ENCODE measurements at regions not wholly inside any gene's neighbourhood (a gene's known extent, or its start where the extent isn't known, plus 50 kb on each side); places are given as distances from the start of the nearest gene placed in this dataset.

GRCh38 chr22:22372086-22372485 is 127.5 kb downstream of the VPREB1 start:
- Histone ChIP-seq H3K9me3 (ENCODE audit: control extremely low read depth in 1 of 3, control insufficient read depth in 2 of 3, insufficient read depth in 1 of 3, low read length in 2 of 3) (no peaks in the 10 kb centered on the region), H3K79me2 (ENCODE audit: control insufficient read depth, insufficient read depth, low read length) (no peaks in the 10 kb centered on the region), H3K27ac (ENCODE audit: low read length in 2 of 2) (no peak overlapping the region), H2AFZ (ENCODE audit: insufficient read depth, low read depth, low read length, poor library complexity, severe bottlenecking) (no peak overlapping the region), H3K36me3 (replicated peaks in 1 of 2; ENCODE audit: control extremely low read depth in 1 of 2, control insufficient read depth in 1 of 2, extremely low read depth in 1 of 2, insufficient read depth in 2 of 2, low read length in 1 of 2) (no peaks in the 10 kb centered on the region), H3K27me3 (replicated peaks in 1 of 4; ENCODE audit: control extremely low read depth in 1 of 4, control insufficient read depth in 3 of 4, insufficient read depth in 4 of 4, low read length in 3 of 4) (no peaks in the 10 kb centered on the region), H3K4me3 (ENCODE audit: control extremely low read depth in 1 of 5, extremely low read depth in 1 of 5, insufficient read depth in 1 of 5, low read depth in 2 of 5, low read length in 4 of 5) (no peak overlapping the region), H3K4me1 (ENCODE audit: control insufficient read depth in 2 of 2, insufficient read depth in 2 of 2, low read length in 2 of 2) (peaks cover 73 to 76% of the 10 kb centered on the region in 2 donors), H4K20me1 (ENCODE audit: control insufficient read depth, insufficient read depth, low read length, poor library complexity, severe bottlenecking) (no peaks in the 10 kb centered on the region), H3K9ac (ENCODE audit: low read length) (no peak overlapping the region), H3K4me2 (replicated peaks; ENCODE audit: low read depth, low read length, poor library complexity, severe bottlenecking) (no peak overlapping the region)
- Mint-ChIP-seq H3K9me3 (ENCODE audit: insufficient read depth) (no peaks in the 10 kb centered on the region), H3K27ac (peak overlapping the region; percentile 74), H3K4me1 (peaks cover 87% of the 10 kb centered on the region), H3K4me3 (no peak overlapping the region), H3K27me3 (no peaks in the 10 kb centered on the region)
- ChIA-PET CTCF (interaction anchor here (0.9 to 2.3 kb wide), 4 partner anchors 12 to 164 kb away, joined by 3 to 6 read pairs (median 4); no protein-coding TSS in a partner anchor), POLR2A (no interaction called here)
- 87% methylated on average over 4 of the region's 6 CpGs for WGBS (ENCODE audit: insufficient coverage)
- intact Hi-C loops (cut with micrococcal nuclease), result no loop called here
- ATAC-seq (ENCODE audit: low read depth), result no peak
- no peak for TF ChIP-seq EZH2 (IDR thresholded peaks at IDR 0.05; ENCODE audit: borderline replicate concordance, insufficient read depth, low read depth, low read length, poor library complexity, severe bottlenecking)
- no peak for TF ChIP-seq CTCF (IDR thresholded peaks at IDR 0.05)
- no peak for DNase-seq

- H3K4me3 ChIP-seq (ENCODE audit: control extremely low read depth in 1 of 5, extremely low read depth in 1 of 5, insufficient read depth in 1 of 5, low read depth in 2 of 5, low read length in 4 of 5), result no peak overlapping the region
- ChIA-PET POLR2A (no interaction called here), CTCF (interaction anchor here (1.4 to 1.8 kb wide), 4 partner anchors 9 to 49 kb away, joined by 3 to 4 read pairs (median 4); no protein-coding TSS in a partner anchor)
- peak overlapping the region; percentile 70 for H3K27ac Mint-ChIP-seq
- ATAC-seq (ENCODE audit: low read depth) (no peak), DNase-seq (no peak)
- 64% methylated on average over 2 of the region's 2 CpGs for WGBS (ENCODE audit: insufficient coverage)
- intact Hi-C loops (cut with micrococcal nuclease), result no loop called here
- no peak overlapping the region for H3K27ac ChIP-seq (ENCODE audit: low read length in 2 of 2)
- H3K9ac ChIP-seq (ENCODE audit: low read length), result no peak overlapping the region
- no peaks in the 10 kb centered on the region for H4K20me1 ChIP-seq (ENCODE audit: control insufficient read depth, insufficient read depth, low read length, poor library complexity, severe bottlenecking)
- H3K27me3 ChIP-seq (replicated peaks in 1 of 4; ENCODE audit: control extremely low read depth in 1 of 4, control insufficient read depth in 3 of 4, insufficient read depth in 4 of 4, low read length in 3 of 4), result no peaks in the 10 kb centered on the region
- no peaks in the 10 kb centered on the region for H3K79me2 ChIP-seq (ENCODE audit: control insufficient read depth, insufficient read depth, low read length)
- no peaks in the 10 kb centered on the region for H3K9me3 Mint-ChIP-seq (ENCODE audit: insufficient read depth)
- peaks cover 84% of the 10 kb centered on the region for H3K4me1 Mint-ChIP-seq
- peaks cover 81 to 84% of the 10 kb centered on the region in 2 donors for H3K4me1 ChIP-seq (ENCODE audit: control insufficient read depth in 2 of 2, insufficient read depth in 2 of 2, low read length in 2 of 2)
- H3K4me3 Mint-ChIP-seq, result peak overlapping the region; percentile 14
- no peaks in the 10 kb centered on the region for H3K27me3 Mint-ChIP-seq
- no peak for TF ChIP-seq CTCF (IDR thresholded peaks at IDR 0.05)
- no peak for TF ChIP-seq EZH2 (IDR thresholded peaks at IDR 0.05; ENCODE audit: borderline replicate concordance, insufficient read depth, low read depth, low read length, poor library complexity, severe bottlenecking)
- H2AFZ ChIP-seq (ENCODE audit: insufficient read depth, low read depth, low read length, poor library complexity, severe bottlenecking), result no peak overlapping the region
- no peaks in the 10 kb centered on the region for H3K9me3 ChIP-seq (ENCODE audit: control extremely low read depth in 1 of 3, control insufficient read depth in 2 of 3, insufficient read depth in 1 of 3, low read length in 2 of 3)
- no peak overlapping the region for H3K4me2 ChIP-seq (replicated peaks; ENCODE audit: low read depth, low read length, poor library complexity, severe bottlenecking)
- no peaks in the 10 kb centered on the region for H3K36me3 ChIP-seq (replicated peaks in 1 of 2; ENCODE audit: control extremely low read depth in 1 of 2, control insufficient read depth in 1 of 2, extremely low read depth in 1 of 2, insufficient read depth in 2 of 2, low read length in 1 of 2)
Measured at GRCh38 chr22:22374163-22374562, 129.6 kb downstream of the VPREB1 start.
